Left kidney (tissue), 1 donor: ENCODE measurements at regions not wholly inside any gene's neighbourhood (a gene's known extent, or its start where the extent isn't known, plus 50 kb on each side); places are given as distances from the start of the nearest gene placed in this dataset.

ENCODE experiments used
- DNase-seq: peaks from one replicate; pipeline ENCODE4 v3.0.0-alpha.2; 2013

DNA sequence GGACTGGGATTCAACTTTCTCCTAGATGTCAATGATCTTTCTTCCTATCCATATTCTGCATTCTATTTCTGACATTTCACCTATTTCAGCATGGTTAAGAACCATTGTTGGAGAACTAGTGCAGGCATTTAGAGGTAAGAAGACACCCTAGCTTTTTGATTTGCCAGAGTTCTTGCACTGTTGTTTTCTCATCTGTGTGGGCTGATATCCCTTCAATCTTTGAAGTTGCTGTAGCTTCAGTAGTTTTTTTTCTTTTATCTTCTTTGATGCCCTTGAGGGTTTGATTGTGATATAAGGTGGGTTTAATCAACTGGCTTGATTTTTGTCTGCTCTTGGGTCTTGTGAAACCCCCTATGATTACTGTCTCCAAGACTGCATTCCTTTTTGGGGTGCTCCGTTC is 502.1 kb downstream of the ETS1 start:
- no peak for DNase-seq

DNA sequence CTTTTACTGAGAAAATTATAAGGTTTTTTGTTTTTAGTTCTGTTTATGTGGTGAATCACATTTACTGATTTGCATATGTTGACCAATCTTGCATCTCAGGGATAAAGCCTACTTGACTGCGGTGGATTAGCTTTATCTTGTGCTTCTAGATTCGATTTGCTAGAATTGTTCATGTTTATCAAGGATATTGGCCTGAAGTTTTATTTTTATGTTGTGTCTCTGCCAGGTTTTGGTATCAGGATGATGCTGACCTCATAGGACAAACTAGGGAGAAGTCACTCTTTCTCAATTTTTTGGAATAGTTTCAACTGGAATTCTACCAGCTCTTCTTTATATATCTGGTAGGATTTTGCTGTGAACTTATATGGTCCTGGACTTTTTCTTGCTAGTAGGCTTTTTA is 504.8 kb downstream of the ETS1 start:
- no peak for DNase-seq

DNA sequence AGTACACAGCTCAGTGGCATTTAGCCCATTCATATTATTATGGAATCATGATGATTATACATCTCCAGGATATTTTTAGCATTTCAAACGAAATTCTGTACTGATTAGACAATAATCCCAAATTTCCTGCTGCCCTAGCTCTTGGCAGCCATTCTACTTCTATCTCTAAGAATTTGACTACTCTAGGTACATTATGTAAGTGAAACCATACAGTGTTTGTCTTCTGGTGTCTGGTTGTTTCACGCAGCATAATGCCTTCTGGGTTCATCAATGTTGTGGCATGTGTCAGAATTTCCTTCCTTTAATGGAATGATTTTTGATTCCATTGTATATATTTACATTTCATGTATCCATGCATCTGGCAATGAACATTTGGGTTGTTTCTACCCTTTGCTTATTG is 517.7 kb downstream of the ETS1 start:
- no peak for DNase-seq

DNA sequence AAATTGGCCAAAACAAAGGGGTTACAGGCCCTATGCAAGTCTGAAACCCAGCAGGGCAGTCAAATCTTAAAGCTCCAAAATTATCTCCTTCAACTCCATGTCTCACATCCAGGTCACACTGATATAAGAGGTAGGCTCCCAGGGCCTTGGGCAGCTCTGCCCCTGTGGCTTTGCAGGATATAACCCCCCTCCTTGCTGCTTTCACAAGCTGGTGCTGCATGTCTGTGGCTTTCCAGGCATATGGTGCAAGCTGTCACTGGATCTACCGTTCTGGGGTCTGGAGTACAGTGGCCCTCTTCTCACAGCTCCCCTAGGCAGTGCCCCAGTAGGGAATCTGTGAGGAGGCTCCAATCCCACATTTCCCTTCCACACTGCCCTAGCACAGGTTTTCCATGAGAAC is 519.6 kb downstream of the ETS1 start:
- DNase-seq: no peak

DNA sequence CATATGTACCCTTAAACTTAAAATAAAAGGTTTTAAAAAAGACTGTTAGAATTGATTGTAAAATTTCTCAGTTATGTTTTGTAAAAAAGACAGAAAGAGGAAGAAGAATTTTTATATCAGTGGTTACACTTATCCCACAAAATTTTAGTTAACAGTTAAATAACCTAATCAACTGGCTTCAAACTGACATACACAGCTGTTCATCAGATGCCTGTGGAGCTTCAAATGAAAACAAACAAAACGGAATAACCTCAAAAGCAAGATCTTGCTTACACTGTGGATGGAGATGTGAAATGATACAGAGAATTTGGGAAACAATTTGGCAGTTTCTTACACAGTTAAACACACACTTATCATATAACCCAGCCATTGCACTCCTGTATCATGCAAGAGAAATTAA is 521.0 kb downstream of the ETS1 start:
- DNase-seq: no peak

DNA sequence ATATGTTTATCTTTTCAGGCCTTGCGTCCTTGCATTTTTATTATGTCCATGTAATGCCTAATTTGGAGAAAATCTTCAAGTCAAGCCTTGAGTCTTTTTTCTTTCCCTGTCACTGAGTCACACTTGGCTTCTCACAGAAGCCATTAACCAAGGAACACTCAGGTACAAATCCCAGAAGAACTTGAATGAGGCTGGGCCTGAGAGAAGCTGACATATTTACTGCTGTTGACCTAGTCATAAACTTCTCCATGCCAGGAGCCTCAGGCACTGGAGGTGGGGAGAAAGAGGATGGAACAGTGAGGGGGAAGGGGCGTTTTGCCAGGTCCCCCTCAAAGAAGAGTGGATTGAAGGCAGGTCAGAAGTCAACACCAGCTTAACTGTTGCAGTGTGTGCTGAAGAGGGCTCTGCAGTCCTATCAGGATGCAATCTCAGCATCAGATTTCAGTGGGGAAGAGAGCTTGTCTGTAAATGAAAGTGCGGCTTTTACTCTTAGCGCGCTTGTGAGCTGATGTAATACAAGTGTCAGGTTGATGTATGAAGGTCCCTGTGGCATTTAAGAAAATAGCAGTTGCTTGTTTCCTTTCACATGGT is 526.0 kb downstream of the ETS1 start:
- peak; percentile 83 for DNase-seq

DNA sequence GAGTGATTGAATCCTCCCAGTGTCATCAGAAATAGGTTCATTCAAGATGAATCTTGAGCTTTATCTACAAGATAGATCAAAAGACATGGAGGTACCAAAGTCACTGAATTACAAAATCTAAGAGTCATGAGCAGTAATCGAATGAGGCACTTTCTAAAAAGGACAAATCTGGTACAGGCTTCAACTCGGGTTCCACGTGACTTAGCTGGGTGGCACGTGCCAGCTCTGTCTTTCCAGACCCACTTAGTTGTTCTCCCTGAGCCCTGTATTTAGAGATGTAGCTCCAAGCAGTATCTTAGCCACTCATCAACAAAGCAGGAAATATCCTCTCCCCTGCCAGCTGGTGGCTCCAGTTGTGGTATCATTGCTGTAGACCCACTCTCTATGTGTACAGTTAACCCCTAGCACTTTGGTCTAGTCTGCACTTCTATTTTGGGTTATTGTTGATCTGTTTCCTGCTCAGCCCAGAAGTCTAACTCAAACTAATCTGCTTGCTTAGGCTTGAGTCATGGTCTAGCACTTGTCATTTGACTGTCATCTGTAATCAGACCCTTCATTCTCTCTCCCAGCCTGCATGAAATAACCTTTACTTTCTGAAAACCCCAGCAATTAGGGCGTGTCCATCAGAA is 528.7 kb downstream of the ETS1 start:
- DNase-seq: no peak

DNA sequence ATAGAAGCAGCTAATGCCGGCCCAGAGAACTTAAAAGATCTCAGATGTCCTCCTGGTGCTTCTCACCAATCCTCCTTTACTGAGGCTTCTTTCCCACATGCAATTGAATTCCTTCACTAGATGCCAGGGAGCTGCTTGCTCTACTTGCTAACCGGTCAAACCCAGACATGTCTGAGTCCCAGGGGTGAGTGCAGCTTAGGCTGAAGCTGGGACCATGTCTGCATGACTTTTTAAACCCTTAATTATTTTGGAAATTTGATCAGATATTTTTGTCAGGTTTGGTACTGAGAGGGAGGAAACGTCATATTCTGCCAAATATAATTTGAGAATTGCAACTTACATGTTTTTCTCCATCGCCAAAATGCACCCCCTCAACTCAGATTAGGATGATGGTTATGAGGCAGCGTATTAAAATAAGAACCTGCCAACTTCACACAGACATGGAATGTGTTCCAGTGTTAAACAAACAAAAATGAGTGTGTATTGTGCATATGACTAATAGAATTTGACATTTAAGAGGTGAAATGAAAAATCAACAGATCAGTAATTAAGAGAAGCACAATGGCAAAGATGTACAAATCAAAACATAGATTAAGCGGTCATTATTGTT is 529.5 kb downstream of the ETS1 start:
- no peak for DNase-seq

DNA sequence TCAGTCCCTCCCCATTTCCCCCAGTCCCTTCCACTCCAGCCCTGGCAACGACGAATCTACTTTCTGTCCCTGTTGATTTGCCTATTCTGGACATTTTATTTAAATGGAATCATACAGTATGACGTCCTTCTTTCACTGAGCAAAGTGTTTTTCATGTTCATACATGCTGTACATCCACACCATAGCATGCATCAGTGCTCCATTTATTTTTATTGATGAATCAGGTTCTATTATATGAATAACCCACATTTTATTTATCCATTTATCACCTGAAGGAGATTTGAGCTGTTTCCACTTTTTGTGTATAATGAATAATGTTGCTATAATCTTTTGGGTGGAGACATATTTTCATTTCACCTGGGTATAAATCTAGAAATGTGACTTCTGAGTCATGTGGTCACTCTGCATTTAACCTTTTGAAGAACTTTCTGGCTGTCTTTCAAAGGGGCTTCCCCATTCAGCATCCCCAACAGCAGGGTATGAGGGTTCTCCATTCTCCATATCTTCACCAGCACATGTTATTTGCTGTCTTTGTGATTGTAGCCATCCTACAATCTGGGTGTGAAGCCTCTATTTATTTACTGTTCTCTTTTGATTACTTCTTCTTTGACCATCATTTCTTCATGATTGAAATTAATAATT is 531.7 kb downstream of the ETS1 start:
- no peak for DNase-seq

DNA sequence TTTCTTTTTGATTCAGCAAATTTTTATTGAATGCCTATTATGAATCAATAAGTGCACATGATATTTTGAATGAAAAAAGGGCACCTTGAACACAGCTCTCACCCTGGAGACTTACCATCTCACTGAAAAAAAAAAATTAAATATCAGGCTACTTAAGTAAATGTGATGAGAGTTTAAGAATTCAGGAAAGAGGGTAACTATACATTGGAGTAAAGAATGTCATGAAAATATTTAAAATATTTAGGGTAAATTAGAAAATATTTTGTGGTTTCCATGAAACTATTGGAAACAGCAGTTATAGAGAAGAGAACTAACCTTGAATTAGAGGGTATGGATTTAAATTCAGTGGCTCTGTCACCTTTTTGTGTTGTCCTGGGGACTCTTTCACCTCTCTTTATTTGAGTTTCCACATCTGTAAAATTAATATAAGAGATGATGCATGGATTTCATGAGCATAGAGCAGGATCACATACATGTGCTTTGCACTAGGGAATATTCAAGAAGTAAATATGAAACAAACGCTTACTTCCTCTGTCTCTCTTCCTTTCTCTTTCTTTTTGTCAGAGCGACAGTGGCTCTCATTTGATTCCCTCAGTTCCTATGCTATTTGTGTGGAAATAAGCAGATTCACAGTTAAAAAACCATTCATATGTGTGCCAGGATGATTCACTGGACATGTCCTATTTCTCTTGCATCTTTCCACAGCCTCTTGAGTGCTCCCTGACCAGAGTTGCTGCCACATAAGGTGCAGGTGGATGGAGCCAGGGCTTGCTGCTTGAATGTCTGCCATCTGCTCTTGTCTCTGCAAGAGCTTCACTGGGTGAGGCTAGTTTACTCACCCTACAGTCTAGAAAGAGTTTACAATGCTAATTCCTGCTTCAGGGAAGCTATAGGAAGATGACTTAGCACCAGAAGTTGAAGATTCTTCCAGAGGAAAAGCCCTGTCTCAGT is 533.1 kb downstream of the ETS1 start:
- no peak for DNase-seq

DNA sequence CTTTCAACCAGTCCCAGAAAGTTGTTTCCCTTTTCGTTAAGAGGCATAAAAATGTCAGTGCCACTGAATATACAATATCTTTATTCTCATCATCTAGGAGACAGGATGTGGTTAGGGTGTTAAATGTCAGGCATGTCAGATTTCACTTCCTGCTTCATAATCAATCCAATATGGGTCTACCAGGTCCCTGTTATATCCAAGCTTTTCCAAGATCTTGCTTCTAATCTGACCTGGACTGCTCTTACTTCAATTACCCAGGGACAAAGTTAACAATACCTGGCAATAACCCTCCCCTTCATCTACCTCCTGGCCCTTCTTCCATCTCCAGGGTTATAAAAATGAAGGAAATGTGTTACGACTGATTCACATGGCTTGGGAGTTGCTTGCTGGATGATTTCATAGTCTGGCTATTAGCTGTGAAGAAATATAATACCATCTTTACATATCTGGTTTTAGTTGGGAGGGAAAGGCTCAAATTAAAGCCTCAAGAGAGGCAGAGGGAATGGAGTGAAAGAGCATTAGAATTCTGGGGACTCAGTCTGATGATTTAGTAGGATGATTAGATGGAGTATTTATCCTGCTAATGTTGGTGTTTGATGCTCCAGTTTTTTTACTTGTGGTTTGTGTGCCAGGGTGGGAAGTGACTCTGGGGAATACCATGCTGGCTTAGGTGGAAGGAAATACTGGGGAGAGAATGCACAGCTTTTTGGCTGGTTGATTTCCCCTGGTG is 534.3 kb downstream of the ETS1 start:
- DNase-seq: no peak

DNA sequence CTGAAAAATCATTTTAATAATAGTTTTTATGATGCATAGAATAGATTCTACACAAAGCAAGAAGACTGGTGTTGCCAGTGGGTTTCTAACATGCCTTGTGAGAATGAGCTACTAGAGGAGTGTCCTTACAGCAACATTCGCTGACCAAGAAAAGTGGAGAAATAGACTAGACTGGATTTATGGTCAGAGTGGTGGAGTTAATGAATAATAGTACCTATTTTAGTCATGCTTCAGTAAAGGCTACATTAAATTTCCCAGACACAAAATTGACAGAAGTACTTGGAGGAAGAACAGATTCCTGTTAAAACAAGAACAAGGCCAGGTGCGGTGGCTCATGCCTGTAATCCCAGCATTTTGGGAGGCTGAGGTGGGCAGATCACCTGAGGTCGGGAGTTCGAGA is 539.2 kb downstream of the ETS1 start:
- no peak for DNase-seq

DNA sequence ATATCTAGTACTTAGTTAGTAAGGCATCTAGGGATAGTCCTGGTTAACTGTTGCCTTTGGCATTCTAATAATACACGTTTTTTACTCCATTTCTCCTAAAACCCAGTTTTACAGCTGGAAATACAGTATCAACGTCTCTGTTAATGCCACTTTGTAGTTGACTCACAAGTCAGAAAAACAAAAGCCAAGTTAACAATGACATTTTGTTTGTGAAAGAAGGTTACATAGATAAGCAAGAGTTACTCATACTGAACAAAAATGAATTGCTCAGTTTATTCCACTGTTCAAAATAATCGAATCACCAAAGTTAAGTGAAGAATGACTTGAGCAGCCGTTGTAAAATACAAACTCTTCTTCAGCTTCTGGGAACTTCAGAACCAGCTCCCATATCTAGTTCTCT is 540.3 kb downstream of the ETS1 start:
- DNase-seq: no peak

DNA sequence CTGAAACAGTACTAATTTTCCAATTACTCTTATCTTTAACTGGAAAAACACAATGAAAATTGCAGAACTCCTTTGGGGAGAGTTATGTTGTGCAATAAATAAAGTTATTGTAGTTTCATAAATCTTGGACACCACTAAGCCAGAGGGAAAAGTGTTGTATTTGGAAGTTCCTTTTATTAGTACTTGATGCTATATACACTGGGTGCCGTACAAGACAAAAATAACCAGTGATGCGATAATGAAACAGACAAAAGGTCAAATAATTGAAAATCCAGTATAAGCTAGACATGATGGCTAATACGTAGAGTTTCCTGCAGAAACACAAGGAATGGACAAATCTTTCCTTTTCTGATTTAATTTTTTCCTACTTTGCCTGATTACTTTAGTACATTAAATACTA is 541.1 kb downstream of the ETS1 start:
- no peak for DNase-seq

DNA sequence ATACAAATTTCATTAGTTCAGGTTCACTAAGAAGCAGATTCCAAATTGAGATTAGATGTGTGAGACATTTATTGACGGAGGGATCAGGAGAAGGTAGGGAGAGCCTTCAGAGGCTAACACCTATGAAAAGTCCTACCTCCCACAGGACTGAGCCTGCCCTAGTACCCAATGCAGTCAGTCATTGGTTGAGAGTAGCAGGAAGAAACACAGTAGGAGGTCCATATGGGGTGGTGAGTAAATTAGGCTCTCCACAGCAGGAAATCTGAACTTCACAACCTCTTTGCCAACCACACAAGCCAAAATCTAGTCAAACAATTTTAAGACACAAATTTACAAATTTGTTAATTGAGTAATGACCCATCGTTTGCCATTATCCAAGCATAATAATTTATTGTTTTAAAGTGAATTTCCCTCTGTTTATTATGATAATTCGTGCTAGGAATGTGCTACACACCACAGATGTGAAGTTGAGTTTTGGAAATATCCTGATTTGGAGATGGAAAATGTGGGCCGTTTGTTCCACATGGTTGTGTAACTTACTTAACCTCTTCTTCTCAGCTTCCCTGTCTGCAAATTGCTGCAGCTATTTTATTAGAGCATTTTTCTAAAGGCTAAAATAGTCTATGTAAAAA is 542.1 kb downstream of the ETS1 start:
- no peak for DNase-seq

DNA sequence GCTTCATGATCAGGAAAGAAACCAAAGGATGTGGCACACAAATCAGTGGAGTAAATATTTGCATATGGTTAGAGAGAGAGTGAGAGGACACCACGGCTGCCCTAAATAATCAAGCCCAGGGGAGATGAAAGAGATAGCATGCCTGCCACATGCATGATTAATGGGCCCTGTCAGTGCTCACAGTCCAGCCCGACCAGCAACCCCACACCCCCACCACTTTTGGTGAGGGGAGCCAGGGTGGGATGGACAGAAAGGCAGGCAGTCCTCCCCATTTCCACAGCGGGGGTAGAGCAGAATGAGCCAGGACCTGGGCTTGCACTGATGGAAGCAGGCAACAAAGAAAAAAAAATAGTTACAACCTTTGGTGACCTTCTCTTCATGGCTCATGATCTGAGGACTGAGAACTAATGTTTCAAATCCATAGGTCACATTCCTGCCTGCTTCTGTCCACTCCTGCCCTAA is 545.0 kb downstream of the ETS1 start:
- DNase-seq: peak; percentile 67

DNA sequence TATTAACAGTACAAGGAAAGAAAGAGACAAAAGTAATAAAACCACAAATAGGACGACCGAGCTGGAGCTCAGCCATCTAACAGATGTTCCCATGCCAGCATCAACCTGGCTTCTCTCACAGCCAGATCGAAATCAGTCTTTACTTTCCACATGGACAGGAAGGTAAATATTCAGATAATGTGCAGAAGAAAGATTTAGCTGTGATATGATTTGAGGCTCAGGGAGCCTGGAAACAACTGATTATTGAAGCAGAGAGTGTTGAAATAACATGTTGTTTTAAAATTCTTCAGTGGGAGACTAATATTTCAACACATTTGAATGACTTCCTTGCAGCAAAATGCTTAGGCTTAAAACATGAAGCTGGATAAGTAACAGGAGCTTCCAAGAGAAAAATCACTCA is 546.8 kb downstream of the ETS1 start:
- no peak for DNase-seq

DNA sequence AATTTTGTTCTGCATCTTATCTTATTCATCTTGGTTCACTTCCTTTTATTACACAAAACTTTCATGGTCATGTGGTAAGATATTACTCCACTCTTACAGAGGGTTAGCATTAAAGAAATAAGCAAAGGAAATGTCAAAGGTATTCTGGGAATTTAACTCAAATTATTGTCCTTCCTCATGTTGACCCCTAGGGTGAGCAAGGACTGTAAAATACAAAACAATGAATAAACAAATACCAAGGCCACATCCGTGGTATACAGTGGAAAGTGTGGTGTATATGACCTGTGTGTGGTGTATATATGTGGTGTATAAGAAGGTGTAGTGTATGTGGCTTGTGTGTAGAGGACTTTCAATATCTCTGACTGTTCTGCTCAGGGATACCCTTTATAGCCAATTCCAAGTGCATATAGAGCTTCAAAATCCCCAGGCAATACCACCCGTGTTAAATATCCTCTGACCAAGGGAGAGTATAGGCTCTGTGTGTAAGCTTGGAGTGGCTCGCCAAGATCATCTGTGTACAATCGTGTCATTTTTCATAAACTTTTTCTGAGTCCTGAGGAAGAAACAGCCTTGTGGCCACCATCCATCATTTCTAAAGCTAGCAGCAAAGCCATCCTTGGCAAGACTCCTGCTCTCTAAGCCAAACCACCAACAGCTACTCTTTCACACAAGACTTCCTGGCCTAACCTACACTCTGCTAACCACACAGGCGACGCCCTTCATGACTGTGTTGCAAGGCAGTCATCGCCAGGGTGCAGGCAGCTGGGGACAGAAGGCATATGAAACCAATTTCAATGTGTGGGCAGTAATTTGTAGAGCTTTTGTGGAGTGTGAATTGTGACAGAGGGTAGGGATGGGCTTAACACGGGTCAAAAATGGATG is 548.0 kb downstream of the ETS1 start:
- no peak for DNase-seq

DNA sequence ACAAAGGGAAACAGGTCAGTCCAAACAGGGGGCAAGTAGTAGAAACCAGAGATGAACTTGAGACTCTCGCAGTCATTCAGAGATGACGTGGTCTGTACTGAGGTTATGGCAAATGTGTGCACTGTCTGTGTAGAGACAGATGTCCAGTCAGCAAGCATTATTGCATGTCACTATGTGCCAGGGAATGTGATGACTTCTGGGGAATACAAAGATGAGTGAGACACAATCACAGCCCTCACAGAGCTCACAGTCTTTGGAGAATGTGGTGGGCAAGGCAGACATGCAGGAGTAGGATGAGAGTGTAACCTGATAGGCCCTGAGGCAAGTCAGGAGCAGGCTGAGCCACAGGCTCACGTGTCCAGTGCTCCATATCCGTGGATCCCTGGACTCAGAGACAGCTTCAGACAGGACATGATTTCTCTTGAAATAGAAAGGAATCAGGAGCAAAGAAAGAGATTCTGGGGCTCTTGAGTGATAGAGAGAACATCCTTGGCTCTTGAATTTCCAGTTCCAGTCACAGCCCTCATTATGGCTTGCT is 550.7 kb downstream of the ETS1 start:
- no peak for DNase-seq

DNA sequence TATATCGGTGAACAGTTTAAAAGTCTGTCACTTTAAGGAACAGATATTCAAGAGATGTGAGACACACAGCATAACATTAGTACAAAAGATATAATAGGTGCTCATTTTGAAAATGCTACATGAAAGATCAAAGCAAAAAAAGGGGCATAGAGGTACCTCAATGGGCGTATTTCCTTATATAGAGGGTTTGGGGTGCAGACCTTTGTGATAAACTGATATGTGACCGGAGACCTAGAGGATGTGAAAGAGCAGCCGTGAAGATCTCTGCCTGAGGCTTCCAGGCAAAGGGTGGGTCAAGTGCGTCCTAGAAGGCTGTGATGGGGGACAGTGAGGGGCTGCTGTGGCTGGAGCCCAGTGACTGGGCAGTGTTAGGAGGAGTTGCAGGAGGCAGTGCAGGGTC is 551.4 kb downstream of the ETS1 start:
- DNase-seq: no peak
